Endodermal cell (in vitro differentiated cells): ENCODE measurements at regions not wholly inside any gene's neighbourhood (a gene's known extent, or its start where the extent isn't known, plus 50 kb on each side); places are given as distances from the start of the nearest gene placed in this dataset.

Experiments
- DNase-seq: peaks from one replicate; pipeline ENCODE4 v3.0.0-alpha.2; 2017
- H3K27ac ChIP-seq: 2 replicates; pipeline ENCODE4 v1.5.1; 2013; ENCODE audit warnings: mild to moderate bottlenecking, low read depth, low read length, moderate library complexity
- H3K27me3 ChIP-seq: 2 replicates; pipeline ENCODE4 v1.6.1; 2013; ENCODE audit warnings: mild to moderate bottlenecking, low read length, moderate library complexity; ENCODE audit not compliant: insufficient read depth, control insufficient read depth, poor library complexity, severe bottlenecking
- H3K36me3 ChIP-seq: 2 replicates; pipeline ENCODE4 v1.7.0; 2013; ENCODE audit warnings: mild to moderate bottlenecking, low read length, moderate library complexity; ENCODE audit not compliant: control insufficient read depth, insufficient read depth
- H3K4me1 ChIP-seq: one replicate; pipeline ENCODE4 v1.7.0; 2013; ENCODE audit warnings: low read length; ENCODE audit not compliant: control insufficient read depth, insufficient read depth
- H3K4me3 ChIP-seq: 2 replicates; pipeline ENCODE4 v1.5.1; 2013; ENCODE audit warnings: mild to moderate bottlenecking, low read length, moderate library complexity
- H3K9ac ChIP-seq: 2 replicates; pipeline ENCODE4 v1.6.1; 2013; ENCODE audit warnings: mild to moderate bottlenecking, low read length, moderate library complexity; ENCODE audit not compliant: poor library complexity, severe bottlenecking; ENCODE audit errors: extremely low read depth
- H3K9me3 ChIP-seq: 2 replicates; pipeline ENCODE4 v1.6.1; 2013; ENCODE audit warnings: mild to moderate bottlenecking, low read length, moderate library complexity; ENCODE audit not compliant: control insufficient read depth
- H3K27ac Mint-ChIP-seq: 2 replicates; pipeline ENCODE4 v1.8.0; 2020; ENCODE audit warnings: mixed read lengths
- H3K27me3 Mint-ChIP-seq: 2 replicates; pipeline ENCODE4 v1.8.0; 2021; ENCODE audit warnings: mild to moderate bottlenecking, mixed read lengths; ENCODE audit not compliant: insufficient read depth
- H3K36me3 Mint-ChIP-seq: 2 replicates; pipeline ENCODE4 v1.8.0; 2020; ENCODE audit warnings: low read depth, mixed read lengths
- H3K4me1 Mint-ChIP-seq: 2 replicates; pipeline ENCODE4 v1.8.0; 2020; ENCODE audit warnings: mixed read lengths
- H3K4me3 Mint-ChIP-seq: 2 replicates; pipeline ENCODE4 v1.8.0; 2020; ENCODE audit warnings: mild to moderate bottlenecking, moderate library complexity, mixed read lengths
- H3K9me3 Mint-ChIP-seq: 2 replicates; pipeline ENCODE4 v1.8.0; 2020; ENCODE audit warnings: mild to moderate bottlenecking, mixed read lengths
- WGBS, 2 experiments: methylation state at CpG; one replicate each; pipeline versions ENCODE4 v1.1.5 to v1.1.7; 2013; ENCODE audit warnings: missing lambda C conversion rate in 2 of 2, mixed read lengths in 1 of 2; ENCODE audit not compliant: insufficient coverage in 1 of 2, insufficient read length in 1 of 2; 5-methylcytosine and 5-hydroxymethylcytosine counted together
- TF ChIP-seq, protein P1 (sequence below): fragments of 200-600 bp; sonication (generic); conservative IDR thresholded peaks from 2 replicates; pipeline ENCODE4 v1.5.0; 2021; ENCODE audit warnings: antibody characterized with exemption, mild to moderate bottlenecking

DNA sequence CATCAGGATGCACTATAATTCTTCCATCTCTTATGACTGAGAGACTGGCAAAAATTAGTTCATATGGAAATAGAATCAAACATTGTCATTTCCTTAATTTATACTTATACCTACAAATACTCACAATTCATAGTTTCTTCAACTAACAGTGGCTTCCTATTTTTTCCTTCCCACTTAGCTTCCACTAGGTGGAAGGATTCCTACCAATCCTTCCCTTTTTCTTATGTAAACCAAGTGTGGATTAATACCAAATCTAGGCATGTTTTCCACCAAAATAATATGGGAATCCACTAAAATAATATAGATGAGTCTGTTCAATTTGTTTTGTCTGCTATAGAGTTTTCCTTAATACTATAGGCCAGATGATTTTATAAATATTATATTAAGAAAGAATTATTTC is 1537.1 kb downstream of the PLA2G4A start:
- TF ChIP-seq, protein P1, sequence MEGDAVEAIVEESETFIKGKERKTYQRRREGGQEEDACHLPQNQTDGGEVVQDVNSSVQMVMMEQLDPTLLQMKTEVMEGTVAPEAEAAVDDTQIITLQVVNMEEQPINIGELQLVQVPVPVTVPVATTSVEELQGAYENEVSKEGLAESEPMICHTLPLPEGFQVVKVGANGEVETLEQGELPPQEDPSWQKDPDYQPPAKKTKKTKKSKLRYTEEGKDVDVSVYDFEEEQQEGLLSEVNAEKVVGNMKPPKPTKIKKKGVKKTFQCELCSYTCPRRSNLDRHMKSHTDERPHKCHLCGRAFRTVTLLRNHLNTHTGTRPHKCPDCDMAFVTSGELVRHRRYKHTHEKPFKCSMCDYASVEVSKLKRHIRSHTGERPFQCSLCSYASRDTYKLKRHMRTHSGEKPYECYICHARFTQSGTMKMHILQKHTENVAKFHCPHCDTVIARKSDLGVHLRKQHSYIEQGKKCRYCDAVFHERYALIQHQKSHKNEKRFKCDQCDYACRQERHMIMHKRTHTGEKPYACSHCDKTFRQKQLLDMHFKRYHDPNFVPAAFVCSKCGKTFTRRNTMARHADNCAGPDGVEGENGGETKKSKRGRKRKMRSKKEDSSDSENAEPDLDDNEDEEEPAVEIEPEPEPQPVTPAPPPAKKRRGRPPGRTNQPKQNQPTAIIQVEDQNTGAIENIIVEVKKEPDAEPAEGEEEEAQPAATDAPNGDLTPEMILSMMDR: peak; percentile 65
- H3K27me3 Mint-ChIP-seq: no peaks in the 10 kb centered on the region
- H3K36me3 Mint-ChIP-seq: no peaks in the 10 kb centered on the region
- Histone ChIP-seq H3K27me3 (no peaks in the 10 kb centered on the region), H3K9me3 (no peaks in the 10 kb centered on the region), H3K4me1 (no peaks in the 10 kb centered on the region), H3K27ac (no peak overlapping the region), H3K36me3 (no peaks in the 10 kb centered on the region), H3K4me3 (no peak overlapping the region), H3K9ac (no peak overlapping the region)
- no peaks in the 10 kb centered on the region for H3K4me1 Mint-ChIP-seq
- H3K4me3 Mint-ChIP-seq: no peak overlapping the region
- no peak overlapping the region for H3K27ac Mint-ChIP-seq
- H3K9me3 Mint-ChIP-seq: no peaks in the 10 kb centered on the region
- DNase-seq: no peak

DNA sequence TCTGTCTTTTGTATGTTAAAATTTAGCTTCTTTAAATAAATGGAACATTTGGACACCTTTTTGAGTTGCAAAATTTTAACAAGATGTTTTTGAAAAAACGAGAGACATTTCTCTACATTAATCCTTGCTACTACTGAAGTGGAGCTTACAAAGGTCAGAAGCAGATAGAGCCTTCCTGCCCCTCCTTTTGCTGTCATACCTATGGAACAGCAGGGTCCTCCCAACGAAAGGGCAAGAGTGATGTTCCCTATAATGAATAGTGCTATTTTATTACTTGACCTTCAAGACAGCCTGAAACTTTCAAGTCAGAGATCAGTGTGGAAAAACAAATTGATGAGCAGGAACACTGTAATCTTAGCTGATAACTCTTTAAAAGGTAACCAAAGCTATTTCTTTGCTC is 1538.9 kb downstream of the PLA2G4A start:
- H3K27ac ChIP-seq: no peak overlapping the region
- no peak overlapping the region for H3K4me3 ChIP-seq
- Mint-ChIP-seq H3K27ac (no peak overlapping the region), H3K27me3 (no peaks in the 10 kb centered on the region), H3K4me1 (no peaks in the 10 kb centered on the region), H3K4me3 (no peak overlapping the region), H3K36me3 (no peaks in the 10 kb centered on the region), H3K9me3 (no peaks in the 10 kb centered on the region)
- H3K9me3 ChIP-seq: no peaks in the 10 kb centered on the region
- no peaks in the 10 kb centered on the region for H3K27me3 ChIP-seq
- H3K4me1 ChIP-seq: no peaks in the 10 kb centered on the region
- no peak overlapping the region for H3K9ac ChIP-seq
- 74 to 80% methylated on average over 2 of the region's 2 CpGs for WGBS, 2 experiments
- no peak for DNase-seq
- no peaks in the 10 kb centered on the region for H3K36me3 ChIP-seq
- TF ChIP-seq, protein P1: no peak

DNA sequence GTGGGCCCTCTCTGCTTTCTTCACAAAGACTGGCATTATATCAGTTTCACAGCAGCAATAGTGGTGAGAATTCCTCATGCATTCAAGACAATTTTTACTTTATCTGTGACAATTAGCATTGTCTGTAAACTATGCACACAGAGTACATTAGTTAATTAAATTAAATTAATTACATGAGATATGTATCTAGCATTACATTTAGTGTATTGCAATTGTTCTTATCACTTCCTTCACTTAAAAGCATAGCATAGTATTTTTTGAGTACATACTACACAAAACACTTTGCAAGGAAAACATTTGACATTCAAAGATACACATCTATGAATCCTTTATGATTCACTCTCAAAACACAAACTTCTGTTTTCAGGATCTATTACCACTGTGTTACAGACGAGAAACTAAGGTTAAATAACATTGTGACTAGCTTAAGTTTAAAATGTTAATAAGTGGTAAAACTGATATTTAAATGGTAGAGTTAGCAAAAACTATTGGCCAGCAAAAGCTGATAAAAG is 1542.6 kb downstream of the PLA2G4A start:
- no peak for DNase-seq
- no peak overlapping the region for H3K4me3 Mint-ChIP-seq
- Histone ChIP-seq H3K36me3 (no peaks in the 10 kb centered on the region), H3K27me3 (no peaks in the 10 kb centered on the region), H3K9ac (no peak overlapping the region), H3K27ac (no peak overlapping the region), H3K9me3 (no peaks in the 10 kb centered on the region), H3K4me1 (no peaks in the 10 kb centered on the region), H3K4me3 (no peak overlapping the region)
- no peak overlapping the region for H3K27ac Mint-ChIP-seq
- WGBS, 2 experiments: 94% methylated on average over 1 of the region's 1 CpG; no CpG with 5 or more reads in 1 of the 2 experiments
- H3K9me3 Mint-ChIP-seq: peaks cover 7% of the 10 kb centered on the region
- no peaks in the 10 kb centered on the region for H3K27me3 Mint-ChIP-seq
- H3K36me3 Mint-ChIP-seq: no peaks in the 10 kb centered on the region
- TF ChIP-seq, protein P1: no peak
- no peaks in the 10 kb centered on the region for H3K4me1 Mint-ChIP-seq
